WTC11 (cell line): ENCODE measurements at regions not wholly inside any gene's neighbourhood (a gene's known extent, or its start where the extent isn't known, plus 50 kb on each side); places are given as distances from the start of the nearest gene placed in this dataset.

Source experiments
- NFYB ChIP-seq: sonication (generic); formaldehyde crosslinking; conservative IDR thresholded peaks from 2 replicates; pipeline ENCODE4 v1.8.0; 2022; ENCODE audit warnings: low read depth, missing genetic modification reagents
- SMAD4 ChIP-seq: sonication (generic); formaldehyde crosslinking; IDR thresholded peaks from 2 replicates; pipeline ENCODE4 v1.8.0; 2022; ENCODE audit warnings: mild to moderate bottlenecking, missing genetic modification reagents
- SOX15 ChIP-seq: fragments of 250-450 bp; sonication (Bioruptor Pico); IDR thresholded peaks from 2 replicates; pipeline ENCODE4 v1.9.0; 2021; ENCODE audit warnings: mild to moderate bottlenecking
- SP1 ChIP-seq: sonication (generic); formaldehyde crosslinking; conservative IDR thresholded peaks from 2 replicates; pipeline ENCODE4 v1.8.1; 2022; ENCODE audit warnings: missing genetic modification reagents
- TP53 ChIP-seq: sonication (generic); formaldehyde crosslinking; IDR thresholded peaks from 2 replicates; pipeline ENCODE4 v1.8.1; 2023; ENCODE audit warnings: mild to moderate bottlenecking, missing genetic modification reagents
- ZNF232 ChIP-seq: sonication (generic); formaldehyde crosslinking; IDR thresholded peaks from 2 replicates; pipeline ENCODE4 v1.8.0; 2022; ENCODE audit warnings: mild to moderate bottlenecking, missing genetic modification reagents
- TF ChIP-seq, protein P1 (sequence below): sonication (generic); formaldehyde crosslinking; IDR thresholded peaks from 2 replicates; pipeline ENCODE4 v1.8.0; 2023; ENCODE audit warnings: missing genetic modification reagents
- TF ChIP-seq, protein P2 (sequence below): sonication (generic); formaldehyde crosslinking; IDR thresholded peaks from 2 replicates; pipeline ENCODE4 v1.8.1; 2022; ENCODE audit warnings: low read depth, mild to moderate bottlenecking, moderate library complexity, missing genetic modification reagents, borderline replicate concordance
- TF ChIP-seq, protein P3 (sequence below): fragments of 200-600 bp; IDR thresholded peaks from 2 replicates; pipeline ENCODE4 v1.8.0; 2022; ENCODE audit warnings: antibody characterized with exemption
- TF ChIP-seq, protein P4 (sequence below): sonication (generic); formaldehyde crosslinking; IDR thresholded peaks from 2 replicates; pipeline ENCODE4 v1.8.0; 2022; ENCODE audit warnings: mild to moderate bottlenecking, missing genetic modification reagents
- TF ChIP-seq, protein P5 (sequence below): sonication (generic); formaldehyde crosslinking; IDR thresholded peaks from 2 replicates; pipeline ENCODE4 v1.8.1; 2023; ENCODE audit warnings: mild to moderate bottlenecking, missing genetic modification reagents
- TF ChIP-seq, protein P6 (sequence below): sonication (generic); formaldehyde crosslinking; IDR thresholded peaks from 2 replicates; pipeline ENCODE4 v1.8.1; 2023; ENCODE audit warnings: mild to moderate bottlenecking, missing genetic modification reagents
- TF ChIP-seq, protein P7 (sequence below): sonication (generic); formaldehyde crosslinking; IDR thresholded peaks from 2 replicates; pipeline ENCODE4 v1.8.0; 2022; ENCODE audit warnings: mild to moderate bottlenecking, missing genetic modification reagents

DNA sequence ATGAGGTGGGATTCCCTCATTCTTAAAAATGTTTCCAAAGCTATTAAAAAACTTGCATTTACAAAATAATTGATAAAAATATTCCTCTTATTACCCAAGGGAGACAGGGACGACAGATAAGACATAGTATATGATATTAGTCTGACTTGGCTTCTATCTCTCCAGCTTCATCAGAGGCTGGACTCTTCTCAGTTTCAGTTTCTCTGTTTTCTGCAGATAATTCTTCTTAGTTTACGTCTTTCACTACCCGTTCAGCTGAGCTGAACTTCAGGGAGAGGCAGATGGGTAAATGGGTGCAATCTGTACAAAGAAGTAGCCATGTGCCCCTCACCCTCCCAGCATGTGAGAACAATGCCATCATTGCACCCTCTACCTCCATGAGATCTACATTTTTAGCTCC is 214.0 kb upstream of the SLIT2 start:
- TF ChIP-seq, protein P1, sequence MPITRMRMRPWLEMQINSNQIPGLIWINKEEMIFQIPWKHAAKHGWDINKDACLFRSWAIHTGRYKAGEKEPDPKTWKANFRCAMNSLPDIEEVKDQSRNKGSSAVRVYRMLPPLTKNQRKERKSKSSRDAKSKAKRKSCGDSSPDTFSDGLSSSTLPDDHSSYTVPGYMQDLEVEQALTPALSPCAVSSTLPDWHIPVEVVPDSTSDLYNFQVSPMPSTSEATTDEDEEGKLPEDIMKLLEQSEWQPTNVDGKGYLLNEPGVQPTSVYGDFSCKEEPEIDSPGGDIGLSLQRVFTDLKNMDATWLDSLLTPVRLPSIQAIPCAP, result no peak
- no peak for TF ChIP-seq ZNF232
- TF ChIP-seq, protein P2, sequence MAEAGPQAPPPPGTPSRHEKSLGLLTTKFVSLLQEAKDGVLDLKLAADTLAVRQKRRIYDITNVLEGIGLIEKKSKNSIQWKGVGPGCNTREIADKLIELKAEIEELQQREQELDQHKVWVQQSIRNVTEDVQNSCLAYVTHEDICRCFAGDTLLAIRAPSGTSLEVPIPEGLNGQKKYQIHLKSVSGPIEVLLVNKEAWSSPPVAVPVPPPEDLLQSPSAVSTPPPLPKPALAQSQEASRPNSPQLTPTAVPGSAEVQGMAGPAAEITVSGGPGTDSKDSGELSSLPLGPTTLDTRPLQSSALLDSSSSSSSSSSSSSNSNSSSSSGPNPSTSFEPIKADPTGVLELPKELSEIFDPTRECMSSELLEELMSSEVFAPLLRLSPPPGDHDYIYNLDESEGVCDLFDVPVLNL, result no peak
- TF ChIP-seq TP53 (CRISPR knock-in tag), result no peak
- TF ChIP-seq, protein P3, sequence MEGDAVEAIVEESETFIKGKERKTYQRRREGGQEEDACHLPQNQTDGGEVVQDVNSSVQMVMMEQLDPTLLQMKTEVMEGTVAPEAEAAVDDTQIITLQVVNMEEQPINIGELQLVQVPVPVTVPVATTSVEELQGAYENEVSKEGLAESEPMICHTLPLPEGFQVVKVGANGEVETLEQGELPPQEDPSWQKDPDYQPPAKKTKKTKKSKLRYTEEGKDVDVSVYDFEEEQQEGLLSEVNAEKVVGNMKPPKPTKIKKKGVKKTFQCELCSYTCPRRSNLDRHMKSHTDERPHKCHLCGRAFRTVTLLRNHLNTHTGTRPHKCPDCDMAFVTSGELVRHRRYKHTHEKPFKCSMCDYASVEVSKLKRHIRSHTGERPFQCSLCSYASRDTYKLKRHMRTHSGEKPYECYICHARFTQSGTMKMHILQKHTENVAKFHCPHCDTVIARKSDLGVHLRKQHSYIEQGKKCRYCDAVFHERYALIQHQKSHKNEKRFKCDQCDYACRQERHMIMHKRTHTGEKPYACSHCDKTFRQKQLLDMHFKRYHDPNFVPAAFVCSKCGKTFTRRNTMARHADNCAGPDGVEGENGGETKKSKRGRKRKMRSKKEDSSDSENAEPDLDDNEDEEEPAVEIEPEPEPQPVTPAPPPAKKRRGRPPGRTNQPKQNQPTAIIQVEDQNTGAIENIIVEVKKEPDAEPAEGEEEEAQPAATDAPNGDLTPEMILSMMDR, result no peak
- TF ChIP-seq, protein P4, sequence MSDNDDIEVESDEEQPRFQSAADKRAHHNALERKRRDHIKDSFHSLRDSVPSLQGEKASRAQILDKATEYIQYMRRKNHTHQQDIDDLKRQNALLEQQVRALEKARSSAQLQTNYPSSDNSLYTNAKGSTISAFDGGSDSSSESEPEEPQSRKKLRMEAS (CRISPR knock-in tag), result no peak
- no peak for TF ChIP-seq SOX15 (CRISPR knock-in tag)
- no peak for TF ChIP-seq SP1 (CRISPR knock-in tag)
- TF ChIP-seq, protein P5, sequence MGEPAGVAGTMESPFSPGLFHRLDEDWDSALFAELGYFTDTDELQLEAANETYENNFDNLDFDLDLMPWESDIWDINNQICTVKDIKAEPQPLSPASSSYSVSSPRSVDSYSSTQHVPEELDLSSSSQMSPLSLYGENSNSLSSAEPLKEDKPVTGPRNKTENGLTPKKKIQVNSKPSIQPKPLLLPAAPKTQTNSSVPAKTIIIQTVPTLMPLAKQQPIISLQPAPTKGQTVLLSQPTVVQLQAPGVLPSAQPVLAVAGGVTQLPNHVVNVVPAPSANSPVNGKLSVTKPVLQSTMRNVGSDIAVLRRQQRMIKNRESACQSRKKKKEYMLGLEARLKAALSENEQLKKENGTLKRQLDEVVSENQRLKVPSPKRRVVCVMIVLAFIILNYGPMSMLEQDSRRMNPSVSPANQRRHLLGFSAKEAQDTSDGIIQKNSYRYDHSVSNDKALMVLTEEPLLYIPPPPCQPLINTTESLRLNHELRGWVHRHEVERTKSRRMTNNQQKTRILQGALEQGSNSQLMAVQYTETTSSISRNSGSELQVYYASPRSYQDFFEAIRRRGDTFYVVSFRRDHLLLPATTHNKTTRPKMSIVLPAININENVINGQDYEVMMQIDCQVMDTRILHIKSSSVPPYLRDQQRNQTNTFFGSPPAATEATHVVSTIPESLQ, result no peak
- no peak for TF ChIP-seq NFYB (CRISPR knock-in tag)
- TF ChIP-seq, protein P6, sequence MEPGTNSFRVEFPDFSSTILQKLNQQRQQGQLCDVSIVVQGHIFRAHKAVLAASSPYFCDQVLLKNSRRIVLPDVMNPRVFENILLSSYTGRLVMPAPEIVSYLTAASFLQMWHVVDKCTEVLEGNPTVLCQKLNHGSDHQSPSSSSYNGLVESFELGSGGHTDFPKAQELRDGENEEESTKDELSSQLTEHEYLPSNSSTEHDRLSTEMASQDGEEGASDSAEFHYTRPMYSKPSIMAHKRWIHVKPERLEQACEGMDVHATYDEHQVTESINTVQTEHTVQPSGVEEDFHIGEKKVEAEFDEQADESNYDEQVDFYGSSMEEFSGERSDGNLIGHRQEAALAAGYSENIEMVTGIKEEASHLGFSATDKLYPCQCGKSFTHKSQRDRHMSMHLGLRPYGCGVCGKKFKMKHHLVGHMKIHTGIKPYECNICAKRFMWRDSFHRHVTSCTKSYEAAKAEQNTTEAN (CRISPR knock-in tag), result no peak
- TF ChIP-seq, protein P7, sequence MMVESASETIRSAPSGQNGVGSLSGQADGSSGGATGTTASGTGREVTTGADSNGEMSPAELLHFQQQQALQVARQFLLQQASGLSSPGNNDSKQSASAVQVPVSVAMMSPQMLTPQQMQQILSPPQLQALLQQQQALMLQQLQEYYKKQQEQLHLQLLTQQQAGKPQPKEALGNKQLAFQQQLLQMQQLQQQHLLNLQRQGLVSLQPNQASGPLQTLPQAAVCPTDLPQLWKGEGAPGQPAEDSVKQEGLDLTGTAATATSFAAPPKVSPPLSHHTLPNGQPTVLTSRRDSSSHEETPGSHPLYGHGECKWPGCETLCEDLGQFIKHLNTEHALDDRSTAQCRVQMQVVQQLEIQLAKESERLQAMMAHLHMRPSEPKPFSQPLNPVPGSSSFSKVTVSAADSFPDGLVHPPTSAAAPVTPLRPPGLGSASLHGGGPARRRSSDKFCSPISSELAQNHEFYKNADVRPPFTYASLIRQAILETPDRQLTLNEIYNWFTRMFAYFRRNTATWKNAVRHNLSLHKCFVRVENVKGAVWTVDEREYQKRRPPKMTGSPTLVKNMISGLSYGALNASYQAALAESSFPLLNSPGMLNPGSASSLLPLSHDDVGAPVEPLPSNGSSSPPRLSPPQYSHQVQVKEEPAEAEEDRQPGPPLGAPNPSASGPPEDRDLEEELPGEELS (CRISPR knock-in tag), result no peak
- no peak for TF ChIP-seq SMAD4
